ENCODE measurements at regions not wholly inside any gene's neighbourhood (a gene's known extent, or its start where the extent isn't known, plus 50 kb on each side); places are given as distances from the start of the nearest gene placed in this dataset.

DNA sequence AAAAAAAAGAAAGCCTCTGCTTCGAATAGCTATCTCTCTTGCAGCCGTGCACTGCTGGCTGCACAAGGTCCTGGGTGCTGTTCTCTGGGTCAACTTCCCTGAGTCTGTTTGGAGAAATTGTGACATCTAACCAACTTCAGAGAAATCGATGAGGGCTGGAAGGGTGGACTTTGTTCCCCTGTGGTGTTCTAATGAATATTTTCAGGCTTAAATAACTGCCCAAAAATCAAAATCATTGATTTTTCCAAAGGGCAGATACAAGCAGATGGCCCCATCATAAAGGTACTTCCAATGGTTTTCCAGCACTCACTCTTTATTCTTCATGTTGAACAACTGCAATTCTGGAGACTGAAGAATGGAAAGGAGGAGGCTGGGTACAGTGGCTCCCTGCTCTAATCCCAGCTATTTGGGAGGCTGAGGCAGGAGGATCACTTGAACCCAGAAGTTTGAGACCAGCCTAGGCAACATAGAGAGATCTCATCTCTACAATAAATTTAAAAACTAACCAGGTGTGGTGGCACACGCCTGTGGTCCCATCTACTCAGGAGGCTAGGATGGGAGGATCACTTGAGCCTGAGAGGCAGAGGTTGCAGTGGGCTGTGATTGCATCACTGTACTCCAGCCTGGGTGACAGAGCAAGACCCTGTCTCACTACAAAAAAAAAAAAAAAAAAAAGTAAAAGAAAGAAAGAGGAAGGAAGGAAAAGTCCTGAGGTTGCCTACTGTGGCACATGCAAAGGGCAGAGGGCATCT lies 59.1 kb downstream of the FOXA2 start:
- Histone ChIP-seq H4K20me1 (replicated peaks; ENCODE audit: control insufficient read depth, insufficient read depth, low read length) (no peaks in the 10 kb centered on the region), H3K79me2 (ENCODE audit: control insufficient read depth, insufficient read depth, low read length) (no peaks in the 10 kb centered on the region), H3K9me1 (ENCODE audit: control insufficient read depth, insufficient read depth, low read length) (no peaks in the 10 kb centered on the region), H3K9me3 (replicated peaks; ENCODE audit: control insufficient read depth, insufficient read depth, low read depth, low read length) (no peaks in the 10 kb centered on the region), H2AFZ (ENCODE audit: low read depth, low read length) (no peak overlapping the region), H3K27me3 (ENCODE audit: control insufficient read depth in 2 of 2, insufficient read depth in 2 of 2, low read length in 2 of 2) (peaks cover 0 to 4% of the 10 kb centered on the region in 2 experiments; a peak in 1 of 5 replicates), H3K9ac (ENCODE audit: insufficient read depth in 1 of 2, low read depth in 2 of 2, low read length in 2 of 2) (no peak overlapping the region), H3K4me2 (ENCODE audit: insufficient read depth, low read length) (no peak overlapping the region), H3K27ac (ENCODE audit: extremely low read depth, low read depth, low read length) (no peak overlapping the region), H3K4me1 (replicated peaks in 1 of 2; ENCODE audit: control insufficient read depth in 2 of 2, insufficient read depth in 2 of 2, low read length in 2 of 2) (no peaks in the 10 kb centered on the region; a peak in 2 of 5 replicates), H3K4me3 (no peak overlapping the region), H3K36me3 (ENCODE audit: control insufficient read depth, insufficient read depth, low read length) (no peaks in the 10 kb centered on the region)
- no peak for DNase-seq (ENCODE audit: extremely low read depth in 1 of 4, low spot score in 3 of 4)
- ATAC-seq, result no peak
- 18% methylated on average over 4 of the region's 4 CpGs for WGBS (ENCODE audit: insufficient coverage, low coverage, missing lambda C conversion rate)
- no peak for FAIRE-seq
- ChIA-PET POLR2A (no interaction called here), CTCF (ENCODE audit: low intra/inter-chr PET ratio) (no interaction called here)
- in situ Hi-C loops (cut with MboI) (no loop called here), intact Hi-C loops (cut with micrococcal nuclease) (loop anchor here (10.0 kb wide), 1 partner anchor 60 kb away; the partner anchor contains the start of gene FOXA2)
- TF ChIP-seq ATF3 (IDR thresholded peaks at IDR 0.05) (0 out of 2 replicates have a peak, but pooled peaks have one; percentile 10), ATF3 (CRISPR knock-in tag; conservative IDR thresholded peaks at IDR 0.05) (no peak), ZNF23 (CRISPR knock-in tag; IDR thresholded peaks at IDR 0.05) (no peak)
- no TSS peak for BruUV-seq (replicated peaks)

All from K562 (cell line).